ENCODE measurements at regions not wholly inside any gene's neighbourhood (a gene's known extent, or its start where the extent isn't known, plus 50 kb on each side); places are given as distances from the start of the nearest gene placed in this dataset.

GRCh38 chr9:4421847-4422246, 68.4 kb upstream of the SLC1A1 start:
- no peak overlapping the region for H3K9ac ChIP-seq (ENCODE audit: low read length)
- WGBS: no CpG with 5 or more reads among the region's 1 CpG

GRCh38 chr9:4420351-4420750, 69.9 kb upstream of the SLC1A1 start:
- Histone ChIP-seq H3K23ac (ENCODE audit: low read length in 2 of 2) (no peak overlapping the region), H3K9me3 (ENCODE audit: control insufficient read depth, low read length) (no peaks in the 10 kb centered on the region), H3K79me1 (replicated peaks; ENCODE audit: low read length, poor library complexity, severe bottlenecking) (no peaks in the 10 kb centered on the region), H2BK5ac (ENCODE audit: low read depth, low read length, poor library complexity, severe bottlenecking) (no peak overlapping the region), H2BK120ac (ENCODE audit: low read depth, low read length) (no peak overlapping the region), H4K8ac (ENCODE audit: low read length) (no peak overlapping the region), H2AK5ac (ENCODE audit: low read length, severe bottlenecking) (no peak overlapping the region), H3K9ac (ENCODE audit: low read length) (no peak overlapping the region), H3K4me3 (ENCODE audit: insufficient read depth in 1 of 2, low read depth in 1 of 2, low read length in 2 of 2) (no peak overlapping the region), H2BK15ac (ENCODE audit: low read depth, poor library complexity, severe bottlenecking) (no peak overlapping the region), H3K36me3 (ENCODE audit: control insufficient read depth in 1 of 2, insufficient read depth in 2 of 2, low read depth in 1 of 2, low read length in 2 of 2) (no peaks in the 10 kb centered on the region), H3K27me3 (ENCODE audit: control insufficient read depth in 1 of 2, insufficient read depth in 1 of 2, low read length in 2 of 2) (no peaks in the 10 kb centered on the region), H2AFZ (ENCODE audit: low read depth, low read length) (no peak overlapping the region), H3K4ac (ENCODE audit: low read depth in 1 of 2, low read length in 2 of 2) (no peak overlapping the region), H3K4me2 (ENCODE audit: low read length, poor library complexity, severe bottlenecking) (no peak overlapping the region), H3K14ac (ENCODE audit: low read length in 2 of 2) (no peak overlapping the region), H3K18ac (ENCODE audit: low read depth in 1 of 2, low read length in 2 of 2) (no peak overlapping the region), H2BK12ac (ENCODE audit: low read length in 2 of 2) (no peak overlapping the region), H4K91ac (ENCODE audit: low read length) (no peak overlapping the region), H3K27ac (ENCODE audit: low read length, poor library complexity, severe bottlenecking) (no peak overlapping the region), H3K4me1 (ENCODE audit: control insufficient read depth, insufficient read depth, low read depth, low read length) (no peaks in the 10 kb centered on the region)
- WGBS: 74% methylated on average over 6 of the region's 6 CpGs
- no peak for DNase-seq

More at GRCh38 chr9:4421847-4422246, 68.4 kb upstream of the SLC1A1 start:
- Histone ChIP-seq H3K79me1 (replicated peaks; ENCODE audit: low read length, poor library complexity, severe bottlenecking) (no peaks in the 10 kb centered on the region), H3K27ac (ENCODE audit: low read length, poor library complexity, severe bottlenecking) (no peak overlapping the region), H2BK15ac (ENCODE audit: low read depth, poor library complexity, severe bottlenecking) (no peak overlapping the region), H3K23ac (ENCODE audit: low read length in 2 of 2) (no peak overlapping the region), H2BK12ac (ENCODE audit: low read length in 2 of 2) (no peak overlapping the region), H3K4me2 (ENCODE audit: low read length, poor library complexity, severe bottlenecking) (no peak overlapping the region), H3K4ac (ENCODE audit: low read depth in 1 of 2, low read length in 2 of 2) (no peak overlapping the region), H3K27me3 (ENCODE audit: control insufficient read depth in 1 of 2, insufficient read depth in 1 of 2, low read length in 2 of 2) (no peaks in the 10 kb centered on the region), H2BK120ac (ENCODE audit: low read depth, low read length) (no peak overlapping the region), H2BK5ac (ENCODE audit: low read depth, low read length, poor library complexity, severe bottlenecking) (no peak overlapping the region), H2AFZ (ENCODE audit: low read depth, low read length) (no peak overlapping the region), H3K36me3 (ENCODE audit: control insufficient read depth in 1 of 2, insufficient read depth in 2 of 2, low read depth in 1 of 2, low read length in 2 of 2) (no peaks in the 10 kb centered on the region), H3K18ac (ENCODE audit: low read depth in 1 of 2, low read length in 2 of 2) (no peak overlapping the region), H2AK5ac (ENCODE audit: low read length, severe bottlenecking) (no peak overlapping the region), H3K9me3 (ENCODE audit: control insufficient read depth, low read length) (no peaks in the 10 kb centered on the region), H3K4me3 (ENCODE audit: insufficient read depth in 1 of 2, low read depth in 1 of 2, low read length in 2 of 2) (no peak overlapping the region), H4K91ac (ENCODE audit: low read length) (no peak overlapping the region), H4K8ac (ENCODE audit: low read length) (no peak overlapping the region), H3K4me1 (ENCODE audit: control insufficient read depth, insufficient read depth, low read depth, low read length) (peaks cover 2% of the 10 kb centered on the region), H3K14ac (ENCODE audit: low read length in 2 of 2) (no peak overlapping the region)
- DNase-seq: no peak

DNA sequence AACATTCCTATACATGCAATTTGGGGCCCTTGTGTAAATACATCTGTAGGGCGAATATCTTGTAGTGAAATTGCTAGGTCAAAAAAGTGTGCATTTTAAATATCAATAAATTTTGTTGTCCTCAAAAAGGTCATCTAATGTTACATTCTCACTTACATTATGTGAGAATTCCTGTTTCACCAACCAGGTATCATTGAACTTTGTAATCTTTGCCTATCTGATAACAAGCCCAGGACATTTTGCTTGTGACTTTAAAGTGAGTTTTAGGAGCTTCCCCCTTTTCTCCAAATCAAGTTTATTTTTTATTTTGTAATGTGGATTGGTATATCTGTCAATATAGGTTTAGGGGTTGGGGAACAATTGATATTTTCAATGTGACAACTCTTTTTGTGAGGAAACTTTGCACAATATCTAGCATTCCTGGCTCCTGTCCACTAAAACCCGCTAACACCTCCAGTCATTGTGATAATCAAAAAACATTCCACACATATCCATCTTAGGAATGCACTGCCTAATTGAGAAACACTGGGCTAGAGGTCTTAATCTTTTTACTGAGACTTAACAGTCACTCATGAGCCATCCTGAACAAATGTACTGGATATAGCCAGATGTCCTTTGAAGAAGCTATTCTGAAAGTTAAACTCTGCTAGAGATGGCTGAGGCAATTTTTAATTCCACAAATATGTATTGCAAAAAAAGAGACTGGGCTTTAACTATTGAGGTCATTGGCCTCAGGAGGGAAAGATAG, 72.5 kb upstream of the SLC1A1 start:
- H4K8ac ChIP-seq (ENCODE audit: low read length): no peak overlapping the region
- no peaks in the 10 kb centered on the region for H3K4me1 ChIP-seq (ENCODE audit: control insufficient read depth, insufficient read depth, low read depth, low read length)
- 81% methylated on average over 1 of the region's 2 CpGs for WGBS
- DNase-seq: peak; percentile 7
- no peak overlapping the region for H3K23ac ChIP-seq (ENCODE audit: low read length in 2 of 2)
- H2BK5ac ChIP-seq (ENCODE audit: low read depth, low read length, poor library complexity, severe bottlenecking): no peak overlapping the region
- H3K14ac ChIP-seq (ENCODE audit: low read length in 2 of 2): no peak overlapping the region
- H2BK120ac ChIP-seq (ENCODE audit: low read depth, low read length): no peak overlapping the region
- no peak overlapping the region for H3K4ac ChIP-seq (ENCODE audit: low read depth in 1 of 2, low read length in 2 of 2)
- H3K79me1 ChIP-seq (replicated peaks; ENCODE audit: low read length, poor library complexity, severe bottlenecking): no peaks in the 10 kb centered on the region
- H3K27ac ChIP-seq (ENCODE audit: low read length, poor library complexity, severe bottlenecking): no peak overlapping the region
- no peak overlapping the region for H4K91ac ChIP-seq (ENCODE audit: low read length)
- no peak overlapping the region for H3K4me2 ChIP-seq (ENCODE audit: low read length, poor library complexity, severe bottlenecking)
- no peak overlapping the region for H2AK5ac ChIP-seq (ENCODE audit: low read length, severe bottlenecking)
- no peaks in the 10 kb centered on the region for H3K36me3 ChIP-seq (ENCODE audit: control insufficient read depth in 1 of 2, insufficient read depth in 2 of 2, low read depth in 1 of 2, low read length in 2 of 2)
- no peak overlapping the region for H3K18ac ChIP-seq (ENCODE audit: low read depth in 1 of 2, low read length in 2 of 2)
- H2AFZ ChIP-seq (ENCODE audit: low read depth, low read length): no peak overlapping the region
- H3K27me3 ChIP-seq (ENCODE audit: control insufficient read depth in 1 of 2, insufficient read depth in 1 of 2, low read length in 2 of 2): no peaks in the 10 kb centered on the region
- H3K4me3 ChIP-seq (ENCODE audit: insufficient read depth in 1 of 2, low read depth in 1 of 2, low read length in 2 of 2): no peak overlapping the region
- H3K9me3 ChIP-seq (ENCODE audit: control insufficient read depth, low read length): no peaks in the 10 kb centered on the region
- no peak overlapping the region for H3K9ac ChIP-seq (ENCODE audit: low read length)
- no peak overlapping the region for H2BK12ac ChIP-seq (ENCODE audit: low read length in 2 of 2)
- no peak overlapping the region for H2BK15ac ChIP-seq (ENCODE audit: low read depth, poor library complexity, severe bottlenecking)

- 100% methylated on average over 1 of the region's 1 CpG for WGBS
- Histone ChIP-seq H3K4me1 (ENCODE audit: control insufficient read depth, insufficient read depth, low read depth, low read length) (no peaks in the 10 kb centered on the region), H2BK120ac (ENCODE audit: low read depth, low read length) (no peak overlapping the region)
Measured at GRCh38 chr9:4416467-4416866, 73.8 kb upstream of the SLC1A1 start.

More at GRCh38 chr9:4416467-4416866, 73.8 kb upstream of the SLC1A1 start:
- Histone ChIP-seq H4K8ac (ENCODE audit: low read length) (no peak overlapping the region), H2BK12ac (ENCODE audit: low read length in 2 of 2) (no peak overlapping the region), H3K23ac (ENCODE audit: low read length in 2 of 2) (no peak overlapping the region), H3K9me3 (ENCODE audit: control insufficient read depth, low read length) (no peaks in the 10 kb centered on the region), H2AFZ (ENCODE audit: low read depth, low read length) (no peak overlapping the region), H4K91ac (ENCODE audit: low read length) (no peak overlapping the region), H3K9ac (ENCODE audit: low read length) (no peak overlapping the region), H3K14ac (ENCODE audit: low read length in 2 of 2) (no peak overlapping the region), H3K27me3 (ENCODE audit: control insufficient read depth in 1 of 2, insufficient read depth in 1 of 2, low read length in 2 of 2) (no peaks in the 10 kb centered on the region), H3K4me3 (ENCODE audit: insufficient read depth in 1 of 2, low read depth in 1 of 2, low read length in 2 of 2) (no peak overlapping the region), H2AK5ac (ENCODE audit: low read length, severe bottlenecking) (no peak overlapping the region), H3K18ac (ENCODE audit: low read depth in 1 of 2, low read length in 2 of 2) (no peak overlapping the region), H3K27ac (ENCODE audit: low read length, poor library complexity, severe bottlenecking) (no peak overlapping the region), H3K79me1 (replicated peaks; ENCODE audit: low read length, poor library complexity, severe bottlenecking) (no peaks in the 10 kb centered on the region), H2BK5ac (ENCODE audit: low read depth, low read length, poor library complexity, severe bottlenecking) (no peak overlapping the region), H3K36me3 (ENCODE audit: control insufficient read depth in 1 of 2, insufficient read depth in 2 of 2, low read depth in 1 of 2, low read length in 2 of 2) (no peaks in the 10 kb centered on the region), H3K4me2 (ENCODE audit: low read length, poor library complexity, severe bottlenecking) (no peak overlapping the region), H3K4ac (ENCODE audit: low read depth in 1 of 2, low read length in 2 of 2) (no peak overlapping the region), H2BK15ac (ENCODE audit: low read depth, poor library complexity, severe bottlenecking) (no peak overlapping the region)
- DNase-seq: no peak

Data from mesenchymal stem cell (in vitro differentiated cells and primary cell).